Liver (tissue), 8 donors: ENCODE measurements at regions not wholly inside any gene's neighbourhood (a gene's known extent, or its start where the extent isn't known, plus 50 kb on each side); places are given as distances from the start of the nearest gene placed in this dataset.

ENCODE experiments used
- DNase-seq: peaks from one replicate; pipeline ENCODE4 v3.0.0-alpha.2; 2017; ENCODE audit warnings: low spot score
- H3K27ac ChIP-seq, 2 donors: one replicate each; pipeline ENCODE4 v1.7.0; 2013; ENCODE audit warnings: inconsistent platforms in 2 of 2, low read length in 2 of 2, control low read depth in 1 of 2, low read depth in 1 of 2, mild to moderate bottlenecking in 1 of 2
- H3K27me3 ChIP-seq, 4 donors: one replicate each; pipeline versions ENCODE4 v1.6.1 to v1.7.0; 2013; ENCODE audit warnings: low read length in 3 of 4, inconsistent platforms in 1 of 4, mild to moderate bottlenecking in 1 of 4, moderate library complexity in 1 of 4; ENCODE audit not compliant: control insufficient read depth in 4 of 4, insufficient read depth in 4 of 4
- H3K36me3 ChIP-seq, 4 donors: one replicate each; pipeline versions ENCODE4 v1.6.1 to v1.7.0; 2013; ENCODE audit warnings: low read length in 3 of 4, mild to moderate bottlenecking in 3 of 4, low read depth in 1 of 4, moderate library complexity in 1 of 4; ENCODE audit not compliant: control insufficient read depth in 4 of 4, insufficient read depth in 3 of 4
- H3K4me1 ChIP-seq, 4 donors: one replicate each; pipeline versions ENCODE4 v1.6.1 to v1.7.0; 2013; ENCODE audit warnings: low read length in 3 of 4, mild to moderate bottlenecking in 3 of 4, moderate library complexity in 1 of 4; ENCODE audit not compliant: control insufficient read depth in 4 of 4, insufficient read depth in 4 of 4
- H3K4me3 ChIP-seq, 3 donors: one replicate each; pipeline versions ENCODE4 v1.6.1 to v1.7.0; 2013; ENCODE audit warnings: low read length in 3 of 3, control low read depth in 1 of 3, low read depth in 1 of 3, mild to moderate bottlenecking in 1 of 3
- H3K9ac ChIP-seq, 2 donors: one replicate each; pipeline ENCODE4 v1.7.0; 2013; ENCODE audit warnings: low read length in 2 of 2, mild to moderate bottlenecking in 2 of 2, moderate library complexity in 2 of 2, control low read depth in 1 of 2, low read depth in 1 of 2
- H3K9me3 ChIP-seq, 4 donors: one replicate each; pipeline versions ENCODE4 v1.6.1 to v1.7.0; 2013; ENCODE audit warnings: low read length in 3 of 4; ENCODE audit not compliant: control insufficient read depth in 4 of 4
- EGR1 ChIP-seq, 2 donors: IDR thresholded peaks; 2 replicates each; pipeline ENCODE4 v1.6.1; 2016 to 2018; ENCODE audit warnings: antibody characterized with exemption in 2 of 2, low read depth in 2 of 2
- FOXA2 ChIP-seq: IDR thresholded peaks from 2 replicates; pipeline ENCODE4 v1.6.1; 2016; ENCODE audit warnings: antibody characterized with exemption
- GABPA ChIP-seq, 2 donors: IDR thresholded peaks in 1 of 2; conservative IDR thresholded peaks in 1 of 2; 2 replicates each; pipeline ENCODE4 v1.6.1; 2016; ENCODE audit warnings: antibody characterized with exemption in 2 of 2, mild to moderate bottlenecking in 1 of 2, moderate library complexity in 1 of 2
- HNF4A ChIP-seq, 2 donors: conservative IDR thresholded peaks; 2 replicates each; pipeline ENCODE4 v1.6.1; 2016; ENCODE audit warnings: antibody characterized with exemption in 2 of 2, mild to moderate bottlenecking in 2 of 2
- HNF4G ChIP-seq: IDR thresholded peaks from 2 replicates; pipeline ENCODE4 v1.6.1; 2016; ENCODE audit warnings: antibody characterized with exemption
- JUND ChIP-seq, 2 donors: IDR thresholded peaks; 2 replicates each; pipeline ENCODE4 v1.6.1; 2016; ENCODE audit warnings: antibody characterized with exemption in 2 of 2
- NR2F2 ChIP-seq: IDR thresholded peaks from 2 replicates; pipeline ENCODE4 v1.6.1; 2016; ENCODE audit warnings: antibody characterized with exemption
- RAD21 ChIP-seq, 2 donors: IDR thresholded peaks; 2 replicates each; pipeline ENCODE4 v1.6.1; 2016; ENCODE audit warnings: antibody characterized with exemption in 2 of 2, mild to moderate bottlenecking in 2 of 2
- RXRA ChIP-seq, 2 donors: IDR thresholded peaks; 2 replicates each; pipeline ENCODE4 v1.6.1; 2017 to 2018; ENCODE audit warnings: antibody characterized with exemption in 2 of 2, mild to moderate bottlenecking in 1 of 2
- SP1 ChIP-seq: IDR thresholded peaks from 2 replicates; pipeline ENCODE4 v1.6.1; 2018; ENCODE audit warnings: antibody characterized with exemption, mild to moderate bottlenecking
- TAF1 ChIP-seq: conservative IDR thresholded peaks from 2 replicates; pipeline ENCODE4 v1.6.1; 2016; ENCODE audit warnings: antibody characterized with exemption, mild to moderate bottlenecking
- YY1 ChIP-seq: IDR thresholded peaks from 2 replicates; pipeline ENCODE4 v1.6.1; 2016; ENCODE audit warnings: antibody characterized with exemption, mild to moderate bottlenecking
- WGBS: extraction: QIAGEN DNeasy Blood & Tissue Kit; methylation state at CpG from one replicate; pipeline ENCODE4 v1.1.7; 2013; 5-methylcytosine and 5-hydroxymethylcytosine counted together
- TF ChIP-seq, protein P1 (sequence below): IDR thresholded peaks from 2 replicates; pipeline ENCODE4 v1.6.1; 2016; ENCODE audit warnings: antibody characterized with exemption
- TF ChIP-seq, protein P2 (sequence below): IDR thresholded peaks from 2 replicates; pipeline ENCODE4 v1.6.1; 2016; ENCODE audit warnings: antibody characterized with exemption
- TF ChIP-seq, protein P3 (sequence below): fragments of 150-350 bp; IDR thresholded peaks from 2 replicates; pipeline ENCODE4 v1.5.1; 2017; ENCODE audit warnings: improper control_type of control experiment, low read depth, low read length; ENCODE audit not compliant: missing input control
- TF ChIP-seq, protein P4 (sequence below): IDR thresholded peaks from 2 replicates; pipeline ENCODE4 v1.6.1; 2016; ENCODE audit warnings: antibody characterized with exemption, mild to moderate bottlenecking
- donor health status: healthy.
- donor health status: healthy.
- donor health status: healthy.
- donor health status: healthy.
- donor health status: healthy.

DNA sequence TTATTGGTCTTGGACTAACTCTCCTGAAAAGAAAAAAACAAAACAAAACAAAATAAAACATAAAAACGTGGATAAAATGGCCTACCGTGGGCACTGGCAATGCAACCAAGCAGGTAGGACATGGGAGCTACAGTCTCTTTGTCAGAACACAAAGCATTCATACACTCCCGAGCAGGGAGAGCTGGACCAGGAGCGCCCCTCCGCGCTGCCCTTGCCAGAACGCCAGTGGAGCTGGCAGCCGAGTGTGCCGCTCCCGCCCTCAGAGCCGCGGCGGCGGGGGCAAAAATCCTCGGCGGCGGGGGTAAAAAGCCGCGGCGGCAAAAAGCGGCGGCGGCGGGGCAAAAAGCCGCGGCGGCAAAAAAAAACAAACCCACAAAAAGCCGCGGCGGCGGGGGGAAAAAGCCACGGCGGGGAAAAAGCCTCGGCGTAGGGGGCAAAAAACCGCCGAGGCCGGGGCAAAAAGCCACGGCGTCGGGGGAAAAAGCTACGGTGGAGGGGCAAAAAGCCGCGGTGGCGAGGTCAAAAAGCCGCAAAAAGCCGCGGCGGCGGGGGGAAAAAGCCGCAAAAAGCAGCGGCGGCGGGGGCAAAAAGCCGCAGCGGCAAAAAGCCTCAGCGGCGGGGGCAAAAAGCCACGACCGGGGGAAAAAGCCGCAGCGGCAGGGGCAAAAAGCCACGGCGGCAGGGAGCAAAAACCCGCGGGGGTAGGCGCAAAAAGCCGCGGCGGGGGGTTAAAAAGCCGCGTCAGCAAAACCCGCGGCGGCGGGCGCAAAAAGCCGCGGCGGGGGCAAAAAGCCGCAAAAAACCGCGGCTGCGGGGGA is 418.1 kb downstream of the ZNF716 start:
- WGBS = 6% methylated on average over 84 of the region's 84 CpGs
- TF ChIP-seq, protein P1, sequence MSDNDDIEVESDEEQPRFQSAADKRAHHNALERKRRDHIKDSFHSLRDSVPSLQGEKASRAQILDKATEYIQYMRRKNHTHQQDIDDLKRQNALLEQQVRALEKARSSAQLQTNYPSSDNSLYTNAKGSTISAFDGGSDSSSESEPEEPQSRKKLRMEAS = no peak
- TF ChIP-seq EGR1 (IDR thresholded peaks at IDR 0.05; ENCODE audit: low read depth in 2 of 2) = no peak
- TF ChIP-seq, protein P2, sequence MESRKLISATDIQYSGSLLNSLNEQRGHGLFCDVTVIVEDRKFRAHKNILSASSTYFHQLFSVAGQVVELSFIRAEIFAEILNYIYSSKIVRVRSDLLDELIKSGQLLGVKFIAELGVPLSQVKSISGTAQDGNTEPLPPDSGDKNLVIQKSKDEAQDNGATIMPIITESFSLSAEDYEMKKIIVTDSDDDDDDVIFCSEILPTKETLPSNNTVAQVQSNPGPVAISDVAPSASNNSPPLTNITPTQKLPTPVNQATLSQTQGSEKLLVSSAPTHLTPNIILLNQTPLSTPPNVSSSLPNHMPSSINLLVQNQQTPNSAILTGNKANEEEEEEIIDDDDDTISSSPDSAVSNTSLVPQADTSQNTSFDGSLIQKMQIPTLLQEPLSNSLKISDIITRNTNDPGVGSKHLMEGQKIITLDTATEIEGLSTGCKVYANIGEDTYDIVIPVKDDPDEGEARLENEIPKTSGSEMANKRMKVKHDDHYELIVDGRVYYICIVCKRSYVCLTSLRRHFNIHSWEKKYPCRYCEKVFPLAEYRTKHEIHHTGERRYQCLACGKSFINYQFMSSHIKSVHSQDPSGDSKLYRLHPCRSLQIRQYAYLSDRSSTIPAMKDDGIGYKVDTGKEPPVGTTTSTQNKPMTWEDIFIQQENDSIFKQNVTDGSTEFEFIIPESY = no peak
- TF ChIP-seq SP1 = no peak
- no peak for TF ChIP-seq GABPA (IDR thresholded peaks at IDR 0.05 in 1 of 2, conservative IDR thresholded peaks at IDR 0.05 in 1 of 2)
- TF ChIP-seq RAD21 (IDR thresholded peaks at IDR 0.05) = peak in 1 of 2 donors; percentile 16
- TF ChIP-seq TAF1 = no peak
- no peak for TF ChIP-seq RXRA (IDR thresholded peaks at IDR 0.05)
- TF ChIP-seq NR2F2 = no peak
- TF ChIP-seq, protein P3, sequence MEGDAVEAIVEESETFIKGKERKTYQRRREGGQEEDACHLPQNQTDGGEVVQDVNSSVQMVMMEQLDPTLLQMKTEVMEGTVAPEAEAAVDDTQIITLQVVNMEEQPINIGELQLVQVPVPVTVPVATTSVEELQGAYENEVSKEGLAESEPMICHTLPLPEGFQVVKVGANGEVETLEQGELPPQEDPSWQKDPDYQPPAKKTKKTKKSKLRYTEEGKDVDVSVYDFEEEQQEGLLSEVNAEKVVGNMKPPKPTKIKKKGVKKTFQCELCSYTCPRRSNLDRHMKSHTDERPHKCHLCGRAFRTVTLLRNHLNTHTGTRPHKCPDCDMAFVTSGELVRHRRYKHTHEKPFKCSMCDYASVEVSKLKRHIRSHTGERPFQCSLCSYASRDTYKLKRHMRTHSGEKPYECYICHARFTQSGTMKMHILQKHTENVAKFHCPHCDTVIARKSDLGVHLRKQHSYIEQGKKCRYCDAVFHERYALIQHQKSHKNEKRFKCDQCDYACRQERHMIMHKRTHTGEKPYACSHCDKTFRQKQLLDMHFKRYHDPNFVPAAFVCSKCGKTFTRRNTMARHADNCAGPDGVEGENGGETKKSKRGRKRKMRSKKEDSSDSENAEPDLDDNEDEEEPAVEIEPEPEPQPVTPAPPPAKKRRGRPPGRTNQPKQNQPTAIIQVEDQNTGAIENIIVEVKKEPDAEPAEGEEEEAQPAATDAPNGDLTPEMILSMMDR = no peak
- TF ChIP-seq, protein P4, sequence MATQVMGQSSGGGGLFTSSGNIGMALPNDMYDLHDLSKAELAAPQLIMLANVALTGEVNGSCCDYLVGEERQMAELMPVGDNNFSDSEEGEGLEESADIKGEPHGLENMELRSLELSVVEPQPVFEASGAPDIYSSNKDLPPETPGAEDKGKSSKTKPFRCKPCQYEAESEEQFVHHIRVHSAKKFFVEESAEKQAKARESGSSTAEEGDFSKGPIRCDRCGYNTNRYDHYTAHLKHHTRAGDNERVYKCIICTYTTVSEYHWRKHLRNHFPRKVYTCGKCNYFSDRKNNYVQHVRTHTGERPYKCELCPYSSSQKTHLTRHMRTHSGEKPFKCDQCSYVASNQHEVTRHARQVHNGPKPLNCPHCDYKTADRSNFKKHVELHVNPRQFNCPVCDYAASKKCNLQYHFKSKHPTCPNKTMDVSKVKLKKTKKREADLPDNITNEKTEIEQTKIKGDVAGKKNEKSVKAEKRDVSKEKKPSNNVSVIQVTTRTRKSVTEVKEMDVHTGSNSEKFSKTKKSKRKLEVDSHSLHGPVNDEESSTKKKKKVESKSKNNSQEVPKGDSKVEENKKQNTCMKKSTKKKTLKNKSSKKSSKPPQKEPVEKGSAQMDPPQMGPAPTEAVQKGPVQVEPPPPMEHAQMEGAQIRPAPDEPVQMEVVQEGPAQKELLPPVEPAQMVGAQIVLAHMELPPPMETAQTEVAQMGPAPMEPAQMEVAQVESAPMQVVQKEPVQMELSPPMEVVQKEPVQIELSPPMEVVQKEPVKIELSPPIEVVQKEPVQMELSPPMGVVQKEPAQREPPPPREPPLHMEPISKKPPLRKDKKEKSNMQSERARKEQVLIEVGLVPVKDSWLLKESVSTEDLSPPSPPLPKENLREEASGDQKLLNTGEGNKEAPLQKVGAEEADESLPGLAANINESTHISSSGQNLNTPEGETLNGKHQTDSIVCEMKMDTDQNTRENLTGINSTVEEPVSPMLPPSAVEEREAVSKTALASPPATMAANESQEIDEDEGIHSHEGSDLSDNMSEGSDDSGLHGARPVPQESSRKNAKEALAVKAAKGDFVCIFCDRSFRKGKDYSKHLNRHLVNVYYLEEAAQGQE = peak; percentile 20
- peak; percentile 88 for TF ChIP-seq YY1
- Histone ChIP-seq H3K9me3 (no peaks in the 10 kb centered on the region), H3K36me3 (no peaks in the 10 kb centered on the region), H3K4me3 (peak overlapping the region; percentile 1 to 90 (median 54)), H3K4me1 (no peaks in the 10 kb centered on the region), H3K27ac (peak overlapping the region; percentile 59 to 84), H3K27me3 (no peaks in the 10 kb centered on the region), H3K9ac (peak overlapping the region in 1 of 2 donors; percentile 28)
- peak; percentile 30 for DNase-seq

DNA sequence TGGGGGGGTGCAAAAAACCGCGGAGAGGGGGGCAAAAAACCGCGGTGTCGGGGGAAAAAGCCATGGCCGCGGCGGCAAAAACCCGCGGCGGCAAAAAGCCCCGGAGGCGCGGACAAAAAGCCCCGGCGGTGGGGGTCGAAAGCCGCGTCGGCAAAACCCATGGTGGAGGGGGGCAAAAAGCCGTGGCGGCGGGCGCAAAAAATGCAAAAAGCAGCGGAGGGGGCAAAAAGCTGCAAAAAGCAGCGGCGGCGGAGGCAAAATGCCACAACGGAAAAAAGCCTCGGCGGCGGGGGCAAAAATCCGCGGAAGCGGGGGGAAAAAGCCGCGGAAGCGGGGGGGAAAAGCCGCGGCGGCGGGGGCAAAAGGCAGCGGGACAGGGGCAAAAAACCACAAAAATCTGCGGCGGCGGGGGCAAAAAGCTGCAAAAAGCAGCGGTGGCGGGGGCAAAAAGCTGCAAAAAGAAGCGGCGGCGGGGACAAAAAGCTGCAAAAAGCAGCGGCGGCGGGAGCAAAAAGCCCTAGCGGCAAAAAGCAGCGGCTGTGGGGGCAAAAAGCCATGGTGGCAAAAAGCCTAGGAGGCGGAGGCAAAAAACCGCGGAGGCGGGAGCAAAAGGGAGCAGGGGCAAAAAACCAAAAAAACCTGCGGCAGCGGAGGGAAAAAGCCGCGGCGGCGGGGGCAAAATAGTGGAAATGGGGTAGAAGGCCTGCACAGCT is 418.9 kb downstream of the ZNF716 start:
- DNase-seq = peak; percentile 19
- peak overlapping the region; percentile 59 to 84 for H3K27ac ChIP-seq
- no peaks in the 10 kb centered on the region for H3K9me3 ChIP-seq
- H3K4me1 ChIP-seq = no peaks in the 10 kb centered on the region
- 4% methylated on average over 66 of the region's 66 CpGs for WGBS
- H3K27me3 ChIP-seq = no peaks in the 10 kb centered on the region
- no peaks in the 10 kb centered on the region for H3K36me3 ChIP-seq
- H3K9ac ChIP-seq = no peak overlapping the region
- peak overlapping the region; percentile 13 to 90 (median 54) for H3K4me3 ChIP-seq
- no peak for TF ChIP-seq FOXA2
- TF ChIP-seq, protein P3 = peak; percentile 20
- TF ChIP-seq JUND (IDR thresholded peaks at IDR 0.05) = no peak
- TF ChIP-seq, protein P4 = no peak
- TF ChIP-seq YY1 = peak; percentile 52
- no peak for TF ChIP-seq HNF4G
- TF ChIP-seq SP1 = no peak
- TF ChIP-seq HNF4A (conservative IDR thresholded peaks at IDR 0.05) = no peak
